ENCODE measurements at regions not wholly inside any gene's neighbourhood (a gene's known extent, or its start where the extent isn't known, plus 50 kb on each side); places are given as distances from the start of the nearest gene placed in this dataset.

GRCh38 chr4:138945840-138946239 lies 69.7 kb upstream of the NOCT start:
- DNase-seq = no peak
- WGBS, 2 experiments (ENCODE audit: extremely low coverage in 2 of 2, insufficient read length in 1 of 2) = no CpG with 5 or more reads among the region's 1 CpG
- dilution Hi-C loops (cut with HindIII; ENCODE audit: low sequenced_read_pairs, unreplicated experiment) = no loop called here

More at GRCh38 chr4:138945840-138946239, 69.7 kb upstream of the NOCT start:
- no TSS peak for BruUV-seq (replicated peaks)
- Histone ChIP-seq H3K14ac (replicated peaks; ENCODE audit: low read depth, low read length) (no peak overlapping the region), H2BK120ac (ENCODE audit: low read depth, low read length) (no peak overlapping the region), H3K9me1 (ENCODE audit: insufficient read depth, low read length) (no peaks in the 10 kb centered on the region), H4K5ac (ENCODE audit: low read depth, low read length) (no peak overlapping the region), H2BK15ac (ENCODE audit: low read depth, low read length) (no peak overlapping the region), H2BK20ac (ENCODE audit: low read depth, low read length) (no peak overlapping the region), H4K8ac (ENCODE audit: low read depth in 2 of 2, low read length in 2 of 2) (no peak overlapping the region), H3K4ac (ENCODE audit: low read depth, low read length) (no peak overlapping the region), H2AK5ac (ENCODE audit: low read depth, low read length) (no peak overlapping the region), H2AK9ac (replicated peaks; ENCODE audit: low read depth, low read length, poor library complexity) (no peak overlapping the region), H3K23ac (ENCODE audit: low read depth, low read length) (no peak overlapping the region), H3K27ac (ENCODE audit: insufficient read depth, low read length) (no peak overlapping the region), H3K56ac (ENCODE audit: extremely low read depth, insufficient read depth, low read length) (no peak overlapping the region), H3K79me1 (ENCODE audit: low read depth in 1 of 2, low read length in 2 of 2) (no peaks in the 10 kb centered on the region), H3K27me3 (ENCODE audit: control insufficient read depth, insufficient read depth, low read length) (peaks cover 2% of the 10 kb centered on the region), H3K9me3 (ENCODE audit: control insufficient read depth, insufficient read depth, low read length) (no peaks in the 10 kb centered on the region), H3K9ac (ENCODE audit: low read depth, low read length) (no peak overlapping the region), H2AFZ (replicated peaks; ENCODE audit: low read length, poor library complexity) (no peak overlapping the region), H3K18ac (ENCODE audit: low read depth, low read length) (no peak overlapping the region), H4K91ac (ENCODE audit: insufficient read depth, low read depth, low read length) (no peak overlapping the region), H3K4me1 (ENCODE audit: control insufficient read depth, insufficient read depth, low read length) (no peaks in the 10 kb centered on the region), H2BK5ac (ENCODE audit: low read depth, low read length, poor library complexity, severe bottlenecking) (no peak overlapping the region), H3K4me2 (ENCODE audit: low read depth, low read length) (no peak overlapping the region), H4K20me1 (ENCODE audit: insufficient read depth, low read length) (no peaks in the 10 kb centered on the region), H3K36me3 (ENCODE audit: control insufficient read depth, insufficient read depth, low read length) (no peaks in the 10 kb centered on the region), H3K4me3 (ENCODE audit: insufficient read depth, low read depth, low read length) (no peak overlapping the region)
- in situ Hi-C loops (cut with MboI; ENCODE audit: low sequenced_read_pairs) (no loop called here), intact Hi-C loops (cut with micrococcal nuclease) (no loop called here)
- TF ChIP-seq RCOR1 (IDR thresholded peaks at IDR 0.05; ENCODE audit: insufficient replicate concordance, low read length) = no peak
- TF ChIP-seq NFE2L2 (IDR thresholded peaks at IDR 0.05; ENCODE audit: low read depth, low read length) = no peak
- TF ChIP-seq CEBPB (IDR thresholded peaks at IDR 0.05; ENCODE audit: low read depth, low read length) = peak; percentile 48; the same call in 1 of the 2 replicates
- no peak for TF ChIP-seq CTCF (conservative IDR thresholded peaks at IDR 0.05; ENCODE audit: low read depth, low read length)
- TF ChIP-seq FOS (IDR thresholded peaks at IDR 0.05; ENCODE audit: low read depth, low read length) = no peak
- no peak for TF ChIP-seq MXI1 (IDR thresholded peaks at IDR 0.05; ENCODE audit: borderline replicate concordance, low read depth, low read length)
- no peak for TF ChIP-seq BHLHE40 (IDR thresholded peaks at IDR 0.05; ENCODE audit: low read depth, low read length)
- TF ChIP-seq USF2 (IDR thresholded peaks at IDR 0.05; ENCODE audit: low read depth, low read length) = no peak
- ChIA-PET POLR2A (ENCODE audit: unreplicated experiment) (no interaction called here), CTCF (interaction anchor here (2.3 kb wide), 1 partner anchor 8 kb away, joined by 8 read pairs; no protein-coding TSS in a partner anchor)
- ATAC-seq (ENCODE audit: low read depth) = no peak
